ENCODE measurements at regions not wholly inside any gene's neighbourhood (a gene's known extent, or its start where the extent isn't known, plus 50 kb on each side); places are given as distances from the start of the nearest gene placed in this dataset.

DNA sequence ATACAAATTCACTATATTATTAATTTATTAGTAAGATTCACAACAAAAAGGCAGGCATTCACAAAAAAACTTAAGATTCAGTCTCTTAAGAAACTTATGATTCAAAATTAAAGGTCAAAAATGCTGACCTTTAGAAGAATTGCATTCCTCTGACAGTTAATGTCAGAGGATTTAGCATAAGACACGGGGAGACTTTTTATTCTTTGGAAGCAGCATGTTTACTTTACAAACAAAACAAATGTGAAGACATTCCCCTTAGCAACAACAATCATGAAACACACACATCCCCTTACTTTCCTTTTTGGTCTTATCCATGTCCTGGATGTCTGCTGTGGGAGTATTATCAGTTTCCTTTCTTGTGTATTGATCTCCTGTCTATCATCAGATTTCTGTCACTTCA lies 117.1 kb downstream of the RAD51AP2 start:
- TF ChIP-seq CTCF (IDR thresholded peaks at IDR 0.05): no peak
- TF ChIP-seq POLR2A (IDR thresholded peaks at IDR 0.05): no peak
